Inflammatory macrophage (primary cell): ENCODE measurements at regions not wholly inside any gene's neighbourhood (a gene's known extent, or its start where the extent isn't known, plus 50 kb on each side); places are given as distances from the start of the nearest gene placed in this dataset.
"Not testable (repeated sequence)": the region's sequence is repeated elsewhere in the genome, so short reads cannot be mapped to it uniquely, and the experiment has no call there.

Experiments used
- DNase-seq, 2 donors: peaks; one replicate each; pipeline ENCODE4 v3.0.0-alpha.2; 2020 to 2022

GRCh38 chr5:111975133-111975532 lies 218.1 kb upstream of the NREP start:
- no peak for DNase-seq

GRCh38 chr5:111973961-111974360 lies 217.0 kb upstream of the NREP start:
- DNase-seq = no peak

GRCh38 chr5:111972548-111972947 lies 215.6 kb upstream of the NREP start:
- DNase-seq = no peak

- DNase-seq = no peak
Observed at GRCh38 chr5:111972080-111972479, 215.1 kb upstream of the NREP start.

- DNase-seq = peak; percentile 18 to 49
Observed at GRCh38 chr5:111968459-111968858, 211.5 kb upstream of the NREP start.

GRCh38 chr5:111967463-111967862 lies 210.5 kb upstream of the NREP start:
- DNase-seq = no peak

- DNase-seq = no peak
Observed at GRCh38 chr5:111966290-111966689, 209.3 kb upstream of the NREP start.

GRCh38 chr5:111963555-111963954 lies 206.6 kb upstream of the NREP start:
- no peak for DNase-seq

GRCh38 chr5:111962906-111963305 lies 205.9 kb upstream of the NREP start:
- DNase-seq = no peak

GRCh38 chr5:111961862-111962261 lies 204.9 kb upstream of the NREP start:
- DNase-seq = no peak

GRCh38 chr5:111960476-111961215 lies 203.7 kb upstream of the NREP start:
- no peak for DNase-seq

GRCh38 chr5:111958851-111959250 lies 201.9 kb upstream of the NREP start:
- DNase-seq = no peak

- not testable (repeated sequence) for DNase-seq
Observed at GRCh38 chr5:111956765-111957164, 199.8 kb upstream of the NREP start.

GRCh38 chr5:111954516-111955395 lies 197.8 kb upstream of the NREP start:
- no peak for DNase-seq

GRCh38 chr5:111953351-111954127 lies 196.5 kb upstream of the NREP start:
- no peak for DNase-seq

GRCh38 chr5:111952555-111952954 lies 195.6 kb upstream of the NREP start:
- DNase-seq = no peak

- no peak for DNase-seq
Observed at GRCh38 chr5:111950660-111951059, 193.7 kb upstream of the NREP start.

- DNase-seq = no peak
Observed at GRCh38 chr5:111948092-111948841, 191.3 kb upstream of the NREP start.

GRCh38 chr5:111946556-111946955 lies 189.6 kb upstream of the NREP start:
- DNase-seq = no peak

GRCh38 chr5:111945535-111945934 lies 188.5 kb upstream of the NREP start:
- no peak for DNase-seq

GRCh38 chr5:111942661-111943401 lies 185.8 kb upstream of the NREP start:
- DNase-seq = no peak

GRCh38 chr5:111942201-111942600 lies 185.2 kb upstream of the NREP start:
- peak in 1 of 2 donors; percentile 31 for DNase-seq
